Astrocyte (in vitro differentiated cells and primary cell): ENCODE measurements at regions not wholly inside any gene's neighbourhood (a gene's known extent, or its start where the extent isn't known, plus 50 kb on each side); places are given as distances from the start of the nearest gene placed in this dataset.

Experiments used
- DNase-seq: peaks from one replicate; pipeline ENCODE4 v3.0.0-alpha.2; 2010; ENCODE audit warnings: low read depth
- FAIRE-seq: peaks from 2 replicates; lab custom pipeline; 2011; peaks lifted over from hg19 to GRCh38; lab: Jason Lieb, UNC
- H2AFZ ChIP-seq: 2 replicates; pipeline ENCODE4 v1.6.0; 2012; ENCODE audit warnings: low read depth, low read length, inconsistent platforms
- H3K27ac ChIP-seq: 2 replicates; pipeline ENCODE4 v1.5.1; 2011; ENCODE audit warnings: low read depth, low read length, inconsistent platforms
- H3K27me3 ChIP-seq: 2 replicates; pipeline ENCODE4 v1.6.0; 2011; ENCODE audit warnings: low read length, inconsistent platforms; ENCODE audit not compliant: insufficient read depth
- H3K36me3 ChIP-seq: 2 replicates; pipeline ENCODE4 v1.5.1; 2011; ENCODE audit warnings: low read length, inconsistent platforms; ENCODE audit not compliant: insufficient read depth
- H3K4me1 ChIP-seq: 2 replicates; pipeline ENCODE4 v1.5.1; 2011; ENCODE audit warnings: low read length, inconsistent platforms; ENCODE audit not compliant: insufficient read depth
- H3K4me2 ChIP-seq: 2 replicates; pipeline ENCODE4 v1.6.0; 2012; ENCODE audit warnings: low read length, inconsistent platforms
- H3K4me3 ChIP-seq: 2 replicates; pipeline ENCODE4 v1.5.1; 2011; ENCODE audit warnings: low read depth, mild to moderate bottlenecking, low read length, inconsistent platforms; ENCODE audit not compliant: insufficient read depth
- H3K79me2 ChIP-seq: 2 replicates; pipeline ENCODE4 v1.6.0; 2012; ENCODE audit warnings: mild to moderate bottlenecking, low read length, inconsistent platforms; ENCODE audit not compliant: insufficient read depth
- H3K9ac ChIP-seq: 2 replicates; pipeline ENCODE4 v1.6.0; 2012; ENCODE audit warnings: mild to moderate bottlenecking, low read length, inconsistent platforms
- H3K9me3 ChIP-seq: 2 replicates; pipeline ENCODE4 v1.5.1; 2012; ENCODE audit warnings: low read depth, mild to moderate bottlenecking, low read length, inconsistent platforms; ENCODE audit not compliant: insufficient read depth
- H4K20me1 ChIP-seq: 2 replicates; pipeline ENCODE4 v1.6.0; 2012; ENCODE audit warnings: low read length, inconsistent platforms; ENCODE audit not compliant: insufficient read depth
- H3K27ac Mint-ChIP-seq: one replicate; pipeline ENCODE4 v1.8.0; 2021; ENCODE audit warnings: mild to moderate bottlenecking, mixed read lengths; ENCODE audit not compliant: unreplicated experiment
- H3K27me3 Mint-ChIP-seq: one replicate; pipeline ENCODE4 v1.8.0; 2021; ENCODE audit warnings: low read depth, mixed read lengths; ENCODE audit not compliant: unreplicated experiment
- H3K36me3 Mint-ChIP-seq: one replicate; pipeline ENCODE4 v1.8.0; 2021; ENCODE audit warnings: low read depth, mixed read lengths; ENCODE audit not compliant: unreplicated experiment
- H3K4me1 Mint-ChIP-seq: one replicate; pipeline ENCODE4 v1.8.0; 2021; ENCODE audit warnings: low read depth, mixed read lengths; ENCODE audit not compliant: unreplicated experiment
- H3K4me3 Mint-ChIP-seq: one replicate; pipeline ENCODE4 v1.8.0; 2021; ENCODE audit warnings: mild to moderate bottlenecking, moderate library complexity, mixed read lengths; ENCODE audit not compliant: unreplicated experiment
- H3K9me3 Mint-ChIP-seq: one replicate; pipeline ENCODE4 v1.8.0; 2021; ENCODE audit warnings: mild to moderate bottlenecking, mixed read lengths; ENCODE audit not compliant: unreplicated experiment
- CTCF ChIP-seq: IDR thresholded peaks from 2 replicates; pipeline ENCODE4 v1.5.1; 2011; ENCODE audit warnings: low read depth, mild to moderate bottlenecking, inconsistent platforms, low read length, moderate library complexity; ENCODE audit not compliant: insufficient read depth
- EZH2 ChIP-seq: IDR thresholded peaks from 2 replicates; pipeline ENCODE4 v1.6.1; 2012; ENCODE audit warnings: mild to moderate bottlenecking, low read length, inconsistent platforms; ENCODE audit not compliant: insufficient read depth

GRCh38 chr17:14672830-14673229 lies 371.9 kb downstream of the HS3ST3B1 start:
- Histone ChIP-seq H3K36me3 (no peaks in the 10 kb centered on the region), H3K4me2 (no peak overlapping the region), H3K9ac (no peak overlapping the region), H3K9me3 (no peaks in the 10 kb centered on the region), H2AFZ (no peak overlapping the region), H3K4me1 (no peaks in the 10 kb centered on the region), H4K20me1 (no peaks in the 10 kb centered on the region), H3K27ac (no peak overlapping the region), H3K79me2 (no peaks in the 10 kb centered on the region), H3K4me3 (no peak overlapping the region), H3K27me3 (no peaks in the 10 kb centered on the region)
- Mint-ChIP-seq H3K27ac (no peak overlapping the region), H3K4me1 (no peaks in the 10 kb centered on the region), H3K36me3 (no peaks in the 10 kb centered on the region), H3K9me3 (no peaks in the 10 kb centered on the region), H3K4me3 (no peak overlapping the region), H3K27me3 (peaks cover 3% of the 10 kb centered on the region)
- DNase-seq: no peak
- TF ChIP-seq CTCF (no peak), EZH2 (no peak)
- FAIRE-seq: no peak

- Mint-ChIP-seq H3K4me1 (no peaks in the 10 kb centered on the region), H3K27me3 (peaks cover 14% of the 10 kb centered on the region), H3K4me3 (no peak overlapping the region), H3K36me3 (no peaks in the 10 kb centered on the region), H3K9me3 (no peaks in the 10 kb centered on the region), H3K27ac (no peak overlapping the region)
- Histone ChIP-seq H2AFZ (no peak overlapping the region), H3K9me3 (no peaks in the 10 kb centered on the region), H4K20me1 (no peaks in the 10 kb centered on the region), H3K4me3 (no peak overlapping the region), H3K36me3 (no peaks in the 10 kb centered on the region), H3K79me2 (no peaks in the 10 kb centered on the region), H3K27ac (no peak overlapping the region), H3K4me1 (no peaks in the 10 kb centered on the region), H3K9ac (no peak overlapping the region), H3K27me3 (no peaks in the 10 kb centered on the region), H3K4me2 (no peak overlapping the region)
- TF ChIP-seq EZH2: no peak
- no peak for TF ChIP-seq CTCF
- FAIRE-seq (no peak), DNase-seq (no peak)
These were observed 370.0 kb downstream of the HS3ST3B1 start for GRCh38 chr17:14670861-14671260.

GRCh38 chr17:14664511-14664910 lies 363.6 kb downstream of the HS3ST3B1 start:
- H2AFZ ChIP-seq: no peak overlapping the region
- peaks cover 14% of the 10 kb centered on the region for H3K27me3 Mint-ChIP-seq
- H3K36me3 ChIP-seq: no peaks in the 10 kb centered on the region
- no peaks in the 10 kb centered on the region for H3K4me1 Mint-ChIP-seq
- DNase-seq: no peak
- no peaks in the 10 kb centered on the region for H3K27me3 ChIP-seq
- H3K4me1 ChIP-seq: no peaks in the 10 kb centered on the region
- H3K4me3 Mint-ChIP-seq: no peak overlapping the region
- no peaks in the 10 kb centered on the region for H3K36me3 Mint-ChIP-seq
- H3K79me2 ChIP-seq: no peaks in the 10 kb centered on the region
- H3K27ac Mint-ChIP-seq: no peak overlapping the region
- no peak for TF ChIP-seq EZH2
- no peak for TF ChIP-seq CTCF
- H3K4me2 ChIP-seq: no peak overlapping the region
- H4K20me1 ChIP-seq: no peaks in the 10 kb centered on the region
- H3K4me3 ChIP-seq: no peak overlapping the region
- H3K9ac ChIP-seq: no peak overlapping the region
- no peaks in the 10 kb centered on the region for H3K9me3 Mint-ChIP-seq
- FAIRE-seq: no peak
- no peaks in the 10 kb centered on the region for H3K9me3 ChIP-seq
- H3K27ac ChIP-seq: no peak overlapping the region
